A549 (cell line): ENCODE measurements at regions not wholly inside any gene's neighbourhood (a gene's known extent, or its start where the extent isn't known, plus 50 kb on each side); places are given as distances from the start of the nearest gene placed in this dataset.
A peak's percentile ranks its signal among the peaks of the same experiment; 100 is the strongest.

Experiments used
- ATAC-seq, 2 experiments: fragments of 200-7000 bp in 1 of 2; fragments of >200 bp in 1 of 2; cut with Nextera tagmentation in 1 of 2; cut with Tn5 transposase in 1 of 2; 3 replicates each; pipeline versions ENCODE4 v1.8.0 to v1.9.1; 2018 to 2020; ENCODE audit warnings: mild to moderate bottlenecking in 1 of 2, moderate library complexity in 1 of 2
- CTCF ChIA-PET: fragments of 300-600 bp; sonication (Branson Sonifier 250); formaldehyde crosslinking; extraction: SDS; loops from one replicate; lab custom pipeline; 2021; ENCODE audit warnings: antibody characterized with exemption, inconsistent platforms; lab: Yijun Ruan, JAX
- POLR2A ChIA-PET: fragments of 350-600 bp; formaldehyde crosslinking; extraction: SDS; loops from one replicate; lab custom pipeline; 2021; ENCODE audit warnings: antibody characterized with exemption, inconsistent platforms; lab: Yijun Ruan, JAX
- DNase-seq, 2 experiments: peaks; one replicate each; pipeline versions ENCODE4 v3.0.0 to v3.0.0-alpha.2; 2011 to 2016; ENCODE audit warnings: low read depth in 1 of 2, low spot score in 1 of 2
- FAIRE-seq: peaks from 2 replicates; lab custom pipeline; 2011; peaks lifted over from hg19 to GRCh38; lab: Jason Lieb, UNC
- H3K27ac ChIP-seq, 2 experiments: fragments of >200 bp; sonication (Bioruptor Twin); formaldehyde crosslinking; 3 replicates each; pipeline ENCODE4 v1.5.1; 2016 to 2017
- H3K4me1 ChIP-seq: fragments of >200 bp; sonication (Bioruptor Twin); formaldehyde crosslinking; 3 replicates; pipeline ENCODE4 v1.6.1; 2016
- H3K4me2 ChIP-seq: fragments of >200 bp; sonication (Bioruptor Twin); formaldehyde crosslinking; 3 replicates; pipeline ENCODE4 v1.6.1; 2016
- H3K4me3 ChIP-seq: fragments of >200 bp; sonication (Bioruptor Twin); formaldehyde crosslinking; 3 replicates; pipeline ENCODE4 v1.5.1; 2016
- H3K9me3 ChIP-seq: fragments of >200 bp; sonication (Bioruptor Twin); formaldehyde crosslinking; 3 replicates; pipeline ENCODE4 v1.6.1; 2016
- BCL3 ChIP-seq: fragments of >200 bp; sonication (Bioruptor Twin); formaldehyde crosslinking; IDR thresholded peaks from 3 replicates; pipeline ENCODE4 v1.6.1; 2016
- CBX8 ChIP-seq: fragments of 200-600 bp; sonication (generic); IDR thresholded peaks from 2 replicates; pipeline ENCODE4 v1.6.1; 2016
- CEBPB ChIP-seq, 2 experiments: fragments of >200 bp in 1 of 2; sonication (Bioruptor Twin) in 1 of 2; formaldehyde crosslinking in 1 of 2; IDR thresholded peaks; 2 replicates each; pipeline ENCODE4 v1.6.1; 2012 to 2016
- CHD2 ChIP-seq: fragments of 150-350 bp; IDR thresholded peaks from 2 replicates; pipeline ENCODE4 v1.6.1; 2014; ENCODE audit warnings: low read length; ENCODE audit not compliant: partially characterized antibody
- E2F6 ChIP-seq: IDR thresholded peaks from 2 replicates; pipeline ENCODE4 v1.6.1; 2012; ENCODE audit warnings: low read depth, borderline replicate concordance
- EP300 ChIP-seq, 2 experiments: fragments of >200 bp; sonication (Bioruptor Twin); formaldehyde crosslinking; IDR thresholded peaks; 2 replicates in 1 of 2; 3 replicates in 1 of 2; pipeline ENCODE4 v1.6.1; 2016 to 2017
- ESRRA ChIP-seq: fragments of 150-350 bp; IDR thresholded peaks from 2 replicates; pipeline ENCODE4 v1.6.1; 2014; ENCODE audit warnings: mild to moderate bottlenecking, low read length, borderline replicate concordance
- FOSB ChIP-seq: fragments of 250-450 bp; sonication (Bioruptor Pico); IDR thresholded peaks from 2 replicates; pipeline ENCODE4 v1.5.0; 2020; ENCODE audit warnings: mild to moderate bottlenecking, moderate library complexity
- HMGXB4 ChIP-seq: fragments of 250-450 bp; sonication (Bioruptor Pico); IDR thresholded peaks from 2 replicates; pipeline ENCODE4 v1.5.0; 2021; ENCODE audit warnings: mild to moderate bottlenecking, moderate library complexity, borderline replicate concordance
- HOXA7 ChIP-seq: fragments of 250-450 bp; sonication (Bioruptor Pico); IDR thresholded peaks from 2 replicates; pipeline ENCODE4 v1.5.0; 2020; ENCODE audit warnings: mild to moderate bottlenecking, moderate library complexity
- HOXB13 ChIP-seq: fragments of 250-450 bp; sonication (Bioruptor Pico); IDR thresholded peaks from 2 replicates; pipeline ENCODE4 v1.5.0; 2020; ENCODE audit warnings: low read depth, mild to moderate bottlenecking, moderate library complexity
- HOXB5 ChIP-seq: fragments of 250-450 bp; sonication (Bioruptor Pico); IDR thresholded peaks from 2 replicates; pipeline ENCODE4 v1.5.0; 2020; ENCODE audit warnings: mild to moderate bottlenecking, moderate library complexity
- JUN ChIP-seq, 2 experiments: fragments of >200 bp; sonication (Bioruptor Twin); formaldehyde crosslinking; IDR thresholded peaks; 2 replicates in 1 of 2; 3 replicates in 1 of 2; pipeline ENCODE4 v1.6.1; 2016 to 2017
- MAFK ChIP-seq: fragments of 450-650 bp; IDR thresholded peaks from 2 replicates; pipeline ENCODE4 v1.6.1; 2014; ENCODE audit not compliant: partially characterized antibody
- MYC ChIP-seq: IDR thresholded peaks from 2 replicates; pipeline ENCODE4 v1.6.1; 2012; ENCODE audit warnings: mild to moderate bottlenecking, inconsistent platforms, low read length, improper control_type of control experiment, borderline replicate concordance
- NFE2L2 ChIP-seq: fragments of 150-350 bp; conservative IDR thresholded peaks from 2 replicates; pipeline ENCODE4 v1.6.1; 2014; ENCODE audit warnings: low read length
- PHF8 ChIP-seq: fragments of 200-600 bp; sonication (generic); IDR thresholded peaks from 2 replicates; pipeline ENCODE4 v1.6.1; 2016; ENCODE audit warnings: low read depth, mild to moderate bottlenecking, antibody characterized with exemption, moderate library complexity, borderline replicate concordance
- RARB ChIP-seq: fragments of 250-450 bp; sonication (Bioruptor Pico); IDR thresholded peaks from 2 replicates; pipeline ENCODE4 v1.8.0; 2021; ENCODE audit warnings: mild to moderate bottlenecking, moderate library complexity
- REST ChIP-seq: fragments of 200-600 bp; sonication (generic); IDR thresholded peaks from 2 replicates; pipeline ENCODE4 v1.6.1; 2016; ENCODE audit warnings: antibody characterized with exemption, mild to moderate bottlenecking, moderate library complexity
- RNF2 ChIP-seq: fragments of 200-600 bp; sonication (generic); IDR thresholded peaks from 2 replicates; pipeline ENCODE4 v1.6.1; 2016; ENCODE audit warnings: low read depth, mild to moderate bottlenecking, antibody characterized with exemption, moderate library complexity, borderline replicate concordance
- SMC3 ChIP-seq: fragments of >200 bp; sonication (Bioruptor Twin); formaldehyde crosslinking; IDR thresholded peaks from 3 replicates; pipeline ENCODE4 v1.6.1; 2018; ENCODE audit warnings: inconsistent platforms
- ZC3H11A ChIP-seq: fragments of 450-650 bp; IDR thresholded peaks from 2 replicates; pipeline ENCODE4 v1.6.1; 2014; ENCODE audit warnings: antibody characterized with exemption, mild to moderate bottlenecking
- WGBS: methylation state at CpG from one replicate; pipeline ENCODE4 v1.1.6; 2017; ENCODE audit errors: missing lambda C conversion rate; 5-methylcytosine and 5-hydroxymethylcytosine counted together

GRCh38 chr10:42934351-42934811 lies 142.5 kb upstream of the RET start:
- no peak overlapping the region for H3K4me2 ChIP-seq
- CTCF ChIA-PET = no interaction called here
- no peak overlapping the region for H3K27ac ChIP-seq
- no peaks in the 10 kb centered on the region for H3K9me3 ChIP-seq
- no peak overlapping the region for H3K4me3 ChIP-seq
- H3K4me1 ChIP-seq = no peaks in the 10 kb centered on the region
- POLR2A ChIA-PET = no interaction called here
- DNase-seq = no peak
- TF ChIP-seq E2F6 (no peak), HOXA7 (no peak), CHD2 (no peak), PHF8 (no peak), MYC (no peak), SMC3 (no peak), REST (no peak), ZC3H11A (no peak)
- FAIRE-seq = no peak
- 25% methylated on average over 8 of the region's 8 CpGs for WGBS
- ATAC-seq = no peak

GRCh38 chr10:42934842-42935241 lies 142.0 kb upstream of the RET start:
- no peaks in the 10 kb centered on the region for H3K4me1 ChIP-seq
- no peak overlapping the region for H3K4me3 ChIP-seq
- no peak for DNase-seq
- ChIA-PET POLR2A (no interaction called here), CTCF (no interaction called here)
- 63% methylated on average over 3 of the region's 3 CpGs for WGBS
- no peaks in the 10 kb centered on the region for H3K9me3 ChIP-seq
- ATAC-seq = no peak
- TF ChIP-seq CEBPB (IDR thresholded peaks at IDR 0.05) (0 out of 4 replicates have a peak, but pooled peaks of 1 of the 2 experiments have one; percentile 13), BCL3 (no peak)
- FAIRE-seq = no peak
- no peak overlapping the region for H3K27ac ChIP-seq
- no peak overlapping the region for H3K4me2 ChIP-seq

- WGBS = 53% methylated on average over 8 of the region's 8 CpGs
- FAIRE-seq (no peak), ATAC-seq (no peak), DNase-seq (no peak)
- H3K4me2 ChIP-seq = no peak overlapping the region
- H3K27ac ChIP-seq = no peak overlapping the region
- H3K4me3 ChIP-seq = no peak overlapping the region
- TF ChIP-seq PHF8 (no peak), HOXB13 (CRISPR knock-in tag) (no peak), FOSB (CRISPR knock-in tag) (no peak), HOXB5 (CRISPR knock-in tag) (no peak), RNF2 (no peak), EP300 (IDR thresholded peaks at IDR 0.05) (no peak), CBX8 (no peak), HMGXB4 (no peak), RARB (no peak), MAFK (no peak), ESRRA (no peak), JUN (IDR thresholded peaks at IDR 0.05) (no peak), CEBPB (IDR thresholded peaks at IDR 0.05) (no peak), MYC (no peak), NFE2L2 (no peak), REST (no peak)
- no peaks in the 10 kb centered on the region for H3K9me3 ChIP-seq
- H3K4me1 ChIP-seq = no peaks in the 10 kb centered on the region
- POLR2A ChIA-PET = no interaction called here
- CTCF ChIA-PET = no interaction called here
Observed at GRCh38 chr10:42935466-42935865, 141.4 kb upstream of the RET start.
